WTC11 (cell line): ENCODE measurements at regions not wholly inside any gene's neighbourhood (a gene's known extent, or its start where the extent isn't known, plus 50 kb on each side); places are given as distances from the start of the nearest gene placed in this dataset.

Experiments
- ATAC-seq: fragments of 200-7000 bp; cut with Tn5 transposase; 2 replicates; pipeline ENCODE4 v1.10.0; 2021; ENCODE audit warnings: mild to moderate bottlenecking, moderate library complexity
- CTCF ChIA-PET: fragments of 300-600 bp; sonication (Branson Sonifier 250); formaldehyde crosslinking; loops from one replicate; lab custom pipeline; 2021; ENCODE audit warnings: antibody characterized with exemption; lab: Charles Lee
- POLR2A ChIA-PET: fragments of 350-600 bp; sonication (Branson Sonifier 250); formaldehyde crosslinking; loops from one replicate; lab custom pipeline; 2021; ENCODE audit warnings: antibody characterized with exemption; lab: Charles Lee
- DNase-seq: peaks from one replicate; pipeline ENCODE4 v3.0.0; 2021; ENCODE audit warnings: low spot score
- H3K27ac Mint-ChIP-seq: 2 replicates; pipeline ENCODE4 v1.8.0; 2021; ENCODE audit warnings: mixed read lengths
- H3K27me3 Mint-ChIP-seq: 2 replicates; pipeline ENCODE4 v1.8.0; 2021; ENCODE audit warnings: low read depth, mild to moderate bottlenecking, moderate library complexity, mixed read lengths
- H3K36me3 Mint-ChIP-seq: 2 replicates; pipeline ENCODE4 v1.8.0; 2021; ENCODE audit warnings: mixed read lengths
- H3K4me1 Mint-ChIP-seq: 2 replicates; pipeline ENCODE4 v1.8.0; 2022; ENCODE audit warnings: mixed read lengths
- H3K4me3 Mint-ChIP-seq: 2 replicates; pipeline ENCODE4 v1.8.0; 2021; ENCODE audit warnings: mild to moderate bottlenecking, moderate library complexity, mixed read lengths
- H3K9me3 Mint-ChIP-seq: 2 replicates; pipeline ENCODE4 v1.8.0; 2021; ENCODE audit warnings: mixed read lengths
- CDX4 ChIP-seq: fragments of 250-450 bp; sonication (Bioruptor Pico); IDR thresholded peaks from 2 replicates; pipeline ENCODE4 v1.9.0; 2021; ENCODE audit warnings: moderate library complexity, mild to moderate bottlenecking, inconsistent platforms, borderline replicate concordance
- CREB1 ChIP-seq: sonication (generic); formaldehyde crosslinking; IDR thresholded peaks from 2 replicates; pipeline ENCODE4 v1.8.0; 2023; ENCODE audit warnings: mild to moderate bottlenecking, missing genetic modification reagents
- FOXP1 ChIP-seq: sonication (generic); formaldehyde crosslinking; IDR thresholded peaks from 2 replicates; pipeline ENCODE4 v1.8.0; 2022; ENCODE audit warnings: missing genetic modification reagents, mild to moderate bottlenecking, moderate library complexity, borderline replicate concordance
- GABPB1 ChIP-seq: sonication (generic); formaldehyde crosslinking; IDR thresholded peaks from 2 replicates; pipeline ENCODE4 v1.8.1; 2023; ENCODE audit warnings: mild to moderate bottlenecking, missing genetic modification reagents
- GRHL2 ChIP-seq: fragments of 250-450 bp; sonication (Bioruptor Pico); IDR thresholded peaks from 2 replicates; pipeline ENCODE4 v1.8.0; 2022; ENCODE audit warnings: mild to moderate bottlenecking, moderate library complexity; ENCODE audit not compliant: insufficient replicate concordance, severe bottlenecking
- GTF2I ChIP-seq: fragments of 250-450 bp; sonication (Bioruptor Pico); conservative IDR thresholded peaks from 2 replicates; pipeline ENCODE4 v1.4.0; 2021; ENCODE audit warnings: mild to moderate bottlenecking
- HMGA2 ChIP-seq: fragments of 250-450 bp; sonication (Bioruptor Pico); IDR thresholded peaks from 2 replicates; pipeline ENCODE4 v1.4.0; 2021; ENCODE audit warnings: mild to moderate bottlenecking, moderate library complexity
- JAZF1 ChIP-seq: fragments of 250-450 bp; sonication (Bioruptor Pico); IDR thresholded peaks from 2 replicates; pipeline ENCODE4 v1.9.0; 2021; ENCODE audit warnings: moderate library complexity, mild to moderate bottlenecking, inconsistent platforms
- KAT7 ChIP-seq: sonication (generic); formaldehyde crosslinking; IDR thresholded peaks from 2 replicates; pipeline ENCODE4 v1.8.1; 2023; ENCODE audit warnings: missing genetic modification reagents, mild to moderate bottlenecking, borderline replicate concordance
- NFATC4 ChIP-seq: fragments of 250-450 bp; sonication (Bioruptor Pico); IDR thresholded peaks from 2 replicates; pipeline ENCODE4 v1.9.0; 2021; ENCODE audit warnings: mild to moderate bottlenecking
- NFYB ChIP-seq: sonication (generic); formaldehyde crosslinking; conservative IDR thresholded peaks from 2 replicates; pipeline ENCODE4 v1.8.0; 2022; ENCODE audit warnings: low read depth, missing genetic modification reagents
- OVOL2 ChIP-seq: fragments of 250-450 bp; sonication (Bioruptor Pico); IDR thresholded peaks from 2 replicates; pipeline ENCODE4 v1.9.0; 2021; ENCODE audit warnings: mild to moderate bottlenecking, borderline replicate concordance
- PRRX2 ChIP-seq: fragments of 250-450 bp; sonication (Bioruptor Pico); IDR thresholded peaks from 2 replicates; pipeline ENCODE4 v1.8.0; 2021; ENCODE audit warnings: mild to moderate bottlenecking
- RELA ChIP-seq: sonication (generic); formaldehyde crosslinking; IDR thresholded peaks from 2 replicates; pipeline ENCODE4 v1.8.1; 2022; ENCODE audit warnings: missing genetic modification reagents, mild to moderate bottlenecking, borderline replicate concordance
- SMAD3 ChIP-seq: sonication (generic); formaldehyde crosslinking; IDR thresholded peaks from 2 replicates; pipeline ENCODE4 v1.8.0; 2022; ENCODE audit warnings: missing genetic modification reagents, mild to moderate bottlenecking, borderline replicate concordance
- TEAD1 ChIP-seq: sonication (generic); formaldehyde crosslinking; IDR thresholded peaks from 2 replicates; pipeline ENCODE4 v1.8.0; 2022; ENCODE audit warnings: mild to moderate bottlenecking, missing genetic modification reagents
- TP53 ChIP-seq: sonication (generic); formaldehyde crosslinking; IDR thresholded peaks from 2 replicates; pipeline ENCODE4 v1.8.1; 2023; ENCODE audit warnings: mild to moderate bottlenecking, missing genetic modification reagents
- ZBTB43 ChIP-seq: sonication (generic); formaldehyde crosslinking; IDR thresholded peaks from 2 replicates; pipeline ENCODE4 v1.8.1; 2023; ENCODE audit warnings: mild to moderate bottlenecking, missing genetic modification reagents
- ZMAT4 ChIP-seq: fragments of 250-450 bp; sonication (Bioruptor Pico); IDR thresholded peaks from 2 replicates; pipeline ENCODE4 v1.9.0; 2021; ENCODE audit warnings: mild to moderate bottlenecking
- ZNF138 ChIP-seq: sonication (generic); formaldehyde crosslinking; conservative IDR thresholded peaks from 2 replicates; pipeline ENCODE4 v1.8.1; 2022; ENCODE audit warnings: mild to moderate bottlenecking, moderate library complexity, missing genetic modification reagents
- ZNF219 ChIP-seq: sonication (generic); formaldehyde crosslinking; IDR thresholded peaks from 2 replicates; pipeline ENCODE4 v1.8.0; 2023; ENCODE audit warnings: missing genetic modification reagents, mild to moderate bottlenecking, borderline replicate concordance
- ZNF263 ChIP-seq: sonication (generic); formaldehyde crosslinking; IDR thresholded peaks from 2 replicates; pipeline ENCODE4 v1.8.1; 2022; ENCODE audit warnings: low read depth, mild to moderate bottlenecking, moderate library complexity, missing genetic modification reagents
- ZNF423 ChIP-seq: fragments of 250-450 bp; sonication (Bioruptor Pico); IDR thresholded peaks from 2 replicates; pipeline ENCODE4 v2.1.2; 2022; ENCODE audit warnings: mild to moderate bottlenecking, moderate library complexity
- ZNF671 ChIP-seq: fragments of 250-450 bp; sonication (Bioruptor Pico); IDR thresholded peaks from 2 replicates; pipeline ENCODE4 v1.8.0; 2021; ENCODE audit warnings: mild to moderate bottlenecking
- TF ChIP-seq, protein P1 (sequence below): sonication (generic); formaldehyde crosslinking; IDR thresholded peaks from 2 replicates; pipeline ENCODE4 v1.8.1; 2023; ENCODE audit warnings: mild to moderate bottlenecking, moderate library complexity, missing genetic modification reagents
- TF ChIP-seq, protein P2 (sequence below): fragments of 250-450 bp; sonication (Bioruptor Pico); IDR thresholded peaks from 2 replicates; pipeline ENCODE4 v1.8.0; 2021; ENCODE audit warnings: mild to moderate bottlenecking
- TF ChIP-seq, protein P3 (sequence below): sonication (generic); formaldehyde crosslinking; IDR thresholded peaks from 2 replicates; pipeline ENCODE4 v1.8.1; 2023; ENCODE audit warnings: mild to moderate bottlenecking, missing genetic modification reagents

DNA sequence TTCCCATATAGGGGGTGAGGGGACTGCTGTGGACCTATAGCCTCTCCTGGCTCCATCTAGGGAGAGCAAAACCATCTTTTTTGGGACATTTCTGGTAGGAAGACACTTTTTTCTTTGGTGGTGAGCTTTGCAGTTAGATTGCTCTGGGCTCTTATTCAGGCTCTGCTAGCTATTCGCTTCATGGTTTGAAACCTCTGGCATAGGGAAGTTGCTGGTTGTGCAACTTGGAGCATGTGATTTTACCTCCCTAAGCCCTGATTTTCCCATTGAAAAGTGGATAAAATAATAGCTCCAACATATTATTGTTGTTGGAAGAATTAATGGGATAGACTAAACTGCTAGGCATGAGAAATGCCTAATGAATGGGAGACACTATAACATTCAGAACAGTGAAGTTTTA lies 69.6 kb downstream of the CYP26A1 start:
- H3K4me3 Mint-ChIP-seq: no peak overlapping the region
- ChIA-PET CTCF (interaction anchor here (0.7 kb wide), 1 partner anchor 140 kb away, joined by 3 read pairs; no protein-coding TSS in a partner anchor), POLR2A (no interaction called here)
- ATAC-seq: no peak
- no peaks in the 10 kb centered on the region; the same call in none of the 2 replicates for H3K27me3 Mint-ChIP-seq
- H3K4me1 Mint-ChIP-seq: peaks cover 21% of the 10 kb centered on the region
- H3K36me3 Mint-ChIP-seq: no peaks in the 10 kb centered on the region
- no peak for TF ChIP-seq FOXP1 (CRISPR knock-in tag)
- TF ChIP-seq SMAD3 (CRISPR knock-in tag): no peak
- TF ChIP-seq ZNF219 (CRISPR knock-in tag): no peak
- no peak for TF ChIP-seq CREB1 (CRISPR knock-in tag)
- TF ChIP-seq OVOL2: no peak
- TF ChIP-seq JAZF1 (CRISPR knock-in tag): no peak
- no peak for TF ChIP-seq NFATC4 (CRISPR knock-in tag)
- TF ChIP-seq, protein P1, sequence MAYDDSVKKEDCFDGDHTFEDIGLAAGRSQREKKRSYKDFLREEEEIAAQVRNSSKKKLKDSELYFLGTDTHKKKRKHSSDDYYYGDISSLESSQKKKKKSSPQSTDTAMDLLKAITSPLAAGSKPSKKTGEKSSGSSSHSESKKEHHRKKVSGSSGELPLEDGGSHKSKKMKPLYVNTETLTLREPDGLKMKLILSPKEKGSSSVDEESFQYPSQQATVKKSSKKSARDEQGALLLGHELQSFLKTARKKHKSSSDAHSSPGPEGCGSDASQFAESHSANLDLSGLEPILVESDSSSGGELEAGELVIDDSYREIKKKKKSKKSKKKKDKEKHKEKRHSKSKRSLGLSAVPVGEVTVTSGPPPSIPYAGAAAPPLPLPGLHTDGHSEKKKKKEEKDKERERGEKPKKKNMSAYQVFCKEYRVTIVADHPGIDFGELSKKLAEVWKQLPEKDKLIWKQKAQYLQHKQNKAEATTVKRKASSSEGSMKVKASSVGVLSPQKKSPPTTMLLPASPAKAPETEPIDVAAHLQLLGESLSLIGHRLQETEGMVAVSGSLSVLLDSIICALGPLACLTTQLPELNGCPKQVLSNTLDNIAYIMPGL (CRISPR knock-in tag): no peak
- TF ChIP-seq TP53: no peak
- TF ChIP-seq PRRX2 (CRISPR knock-in tag): no peak
- TF ChIP-seq GRHL2: no peak
- TF ChIP-seq, protein P2, sequence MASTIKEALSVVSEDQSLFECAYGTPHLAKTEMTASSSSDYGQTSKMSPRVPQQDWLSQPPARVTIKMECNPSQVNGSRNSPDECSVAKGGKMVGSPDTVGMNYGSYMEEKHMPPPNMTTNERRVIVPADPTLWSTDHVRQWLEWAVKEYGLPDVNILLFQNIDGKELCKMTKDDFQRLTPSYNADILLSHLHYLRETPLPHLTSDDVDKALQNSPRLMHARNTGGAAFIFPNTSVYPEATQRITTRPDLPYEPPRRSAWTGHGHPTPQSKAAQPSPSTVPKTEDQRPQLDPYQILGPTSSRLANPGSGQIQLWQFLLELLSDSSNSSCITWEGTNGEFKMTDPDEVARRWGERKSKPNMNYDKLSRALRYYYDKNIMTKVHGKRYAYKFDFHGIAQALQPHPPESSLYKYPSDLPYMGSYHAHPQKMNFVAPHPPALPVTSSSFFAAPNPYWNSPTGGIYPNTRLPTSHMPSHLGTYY (CRISPR knock-in tag): no peak
- TF ChIP-seq RELA (CRISPR knock-in tag): no peak
- TF ChIP-seq ZBTB43: no peak
- no peak for TF ChIP-seq ZNF138 (CRISPR knock-in tag)
- TF ChIP-seq NFYB: no peak
- DNase-seq: no peak
- no peak overlapping the region for H3K27ac Mint-ChIP-seq
- H3K9me3 Mint-ChIP-seq: peaks cover 18% of the 10 kb centered on the region

- ATAC-seq: no peak
- no peak for DNase-seq
- H3K4me1 Mint-ChIP-seq: peaks cover 25% of the 10 kb centered on the region
- TF ChIP-seq CDX4: no peak
- TF ChIP-seq GTF2I (CRISPR knock-in tag): 0 out of 2 replicates have a peak, but pooled peaks have one; percentile 21
- TF ChIP-seq TEAD1: no peak
- TF ChIP-seq, all 79 proteins: peak for 1
- CTCF ChIA-PET: interaction anchor here (1.3 kb wide), 1 partner anchor 31 kb away, joined by 6 read pairs; no protein-coding TSS in a partner anchor
- Mint-ChIP-seq H3K36me3 (peaks cover 5% of the 10 kb centered on the region; the same call in 1 of the 2 replicates), H3K4me3 (no peak overlapping the region), H3K9me3 (peaks cover 22% of the 10 kb centered on the region), H3K27me3 (peaks cover 2% of the 10 kb centered on the region), H3K27ac (no peak overlapping the region)
- POLR2A ChIA-PET: no interaction called here
Observed at GRCh38 chr10:93146336-93146735, 72.6 kb downstream of the CYP26A1 start.

- ATAC-seq (no peak), DNase-seq (no peak)
- Mint-ChIP-seq H3K27me3 (peaks cover 2% of the 10 kb centered on the region; the same call in 1 of the 2 replicates), H3K9me3 (peaks cover 20% of the 10 kb centered on the region), H3K4me1 (peaks cover 25% of the 10 kb centered on the region), H3K4me3 (no peak overlapping the region), H3K27ac (no peak overlapping the region), H3K36me3 (peaks cover 5% of the 10 kb centered on the region; the same call in 1 of the 2 replicates)
- ChIA-PET POLR2A (no interaction called here), CTCF (interaction anchor here (0.7 kb wide), 1 partner anchor 141 kb away, joined by 3 read pairs; no protein-coding TSS in a partner anchor)
- TF ChIP-seq ZMAT4 (no peak), GABPB1 (CRISPR knock-in tag) (no peak), KAT7 (CRISPR knock-in tag) (no peak), ZNF263 (CRISPR knock-in tag) (no peak), ZNF138 (CRISPR knock-in tag) (no peak), RELA (CRISPR knock-in tag) (no peak), HMGA2 (CRISPR knock-in tag) (no peak), CDX4 (no peak), ZNF671 (no peak), NFYB (no peak), ZNF423 (CRISPR knock-in tag) (no peak)
- TF ChIP-seq, protein P3, sequence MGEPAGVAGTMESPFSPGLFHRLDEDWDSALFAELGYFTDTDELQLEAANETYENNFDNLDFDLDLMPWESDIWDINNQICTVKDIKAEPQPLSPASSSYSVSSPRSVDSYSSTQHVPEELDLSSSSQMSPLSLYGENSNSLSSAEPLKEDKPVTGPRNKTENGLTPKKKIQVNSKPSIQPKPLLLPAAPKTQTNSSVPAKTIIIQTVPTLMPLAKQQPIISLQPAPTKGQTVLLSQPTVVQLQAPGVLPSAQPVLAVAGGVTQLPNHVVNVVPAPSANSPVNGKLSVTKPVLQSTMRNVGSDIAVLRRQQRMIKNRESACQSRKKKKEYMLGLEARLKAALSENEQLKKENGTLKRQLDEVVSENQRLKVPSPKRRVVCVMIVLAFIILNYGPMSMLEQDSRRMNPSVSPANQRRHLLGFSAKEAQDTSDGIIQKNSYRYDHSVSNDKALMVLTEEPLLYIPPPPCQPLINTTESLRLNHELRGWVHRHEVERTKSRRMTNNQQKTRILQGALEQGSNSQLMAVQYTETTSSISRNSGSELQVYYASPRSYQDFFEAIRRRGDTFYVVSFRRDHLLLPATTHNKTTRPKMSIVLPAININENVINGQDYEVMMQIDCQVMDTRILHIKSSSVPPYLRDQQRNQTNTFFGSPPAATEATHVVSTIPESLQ (CRISPR knock-in tag): no peak
Observed at GRCh38 chr10:93147281-93147680, 73.6 kb downstream of the CYP26A1 start.
